ENCODE measurements at regions not wholly inside any gene's neighbourhood (a gene's known extent, or its start where the extent isn't known, plus 50 kb on each side); places are given as distances from the start of the nearest gene placed in this dataset.
A peak's percentile ranks its signal among the peaks of the same experiment; 100 is the strongest.

DNA sequence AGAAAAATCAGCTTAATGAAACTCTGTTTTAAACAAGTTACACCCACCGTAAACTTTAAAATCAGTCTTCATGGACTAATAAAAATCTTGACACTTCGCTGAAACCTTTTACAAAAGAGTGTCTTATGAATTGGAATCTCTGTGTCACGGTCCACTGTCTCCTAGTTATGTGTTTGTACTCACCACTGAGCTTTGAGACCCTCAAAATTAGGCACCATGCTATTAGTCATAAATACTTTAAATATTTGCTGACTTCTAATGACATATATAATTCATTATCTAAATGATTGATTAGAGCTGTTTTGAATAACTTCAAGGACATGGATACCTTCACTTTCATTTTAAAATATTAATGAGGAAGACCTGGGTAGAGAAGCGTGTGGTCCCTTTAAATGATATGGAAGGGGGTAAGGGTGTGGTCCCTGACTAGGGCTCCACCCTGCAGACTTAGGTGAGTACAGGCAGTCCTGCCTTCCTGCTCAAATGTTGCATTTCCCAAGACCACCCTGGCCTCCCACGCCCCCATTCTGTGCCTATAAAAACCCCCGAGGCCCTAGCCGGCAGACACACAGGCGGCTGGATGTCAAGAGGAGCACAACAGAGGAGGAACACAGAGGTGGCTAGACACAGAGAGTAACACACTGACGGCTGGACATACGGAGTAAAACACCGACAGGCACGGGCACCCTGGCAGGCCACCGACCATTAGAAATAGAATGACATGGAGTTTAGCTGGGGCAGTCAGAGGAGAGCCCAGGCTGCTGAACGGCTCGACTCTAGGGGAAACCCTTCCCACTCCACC is 179.0 kb upstream of the CDH9 start:
- Histone ChIP-seq H4K12ac (ENCODE audit: low read depth, low read length) (no peak overlapping the region), H3K9me3 (ENCODE audit: insufficient read depth, low read depth, low read length) (no peaks in the 10 kb centered on the region), H2AFZ (ENCODE audit: insufficient read depth, low read length, poor library complexity) (no peak overlapping the region), H2BK5ac (ENCODE audit: low read depth, low read length, poor library complexity) (no peak overlapping the region), H3K14ac (ENCODE audit: low read length) (no peak overlapping the region), H3K9ac (ENCODE audit: low read length) (no peak overlapping the region), H4K8ac (ENCODE audit: low read depth, low read length) (no peak overlapping the region), H2AK5ac (ENCODE audit: low read length) (no peak overlapping the region), H2BK12ac (ENCODE audit: low read length) (no peak overlapping the region), H3K4me2 (ENCODE audit: low read length) (no peak overlapping the region), H3K4ac (ENCODE audit: low read depth, low read length) (no peak overlapping the region), H3K23ac (ENCODE audit: low read length) (no peak overlapping the region), H4K91ac (ENCODE audit: low read depth, low read length) (no peak overlapping the region), H3K27me3 (ENCODE audit: insufficient read depth, low read length) (no peaks in the 10 kb centered on the region), H3K79me2 (ENCODE audit: control insufficient read depth, insufficient read depth, low read length, poor library complexity) (no peaks in the 10 kb centered on the region), H3K27ac (ENCODE audit: low read depth, low read length) (no peak overlapping the region), H3K4me3 (ENCODE audit: low read depth, low read length) (no peak overlapping the region), H2BK120ac (ENCODE audit: insufficient read depth, low read length, poor library complexity) (no peak overlapping the region), H3K36me3 (ENCODE audit: control insufficient read depth in 1 of 2, insufficient read depth in 2 of 2, low read length in 2 of 2) (no peaks in the 10 kb centered on the region), H3K18ac (ENCODE audit: low read length) (no peak overlapping the region), H3K4me1 (ENCODE audit: control insufficient read depth in 1 of 2, insufficient read depth in 2 of 2, low read length in 2 of 2) (no peaks in the 10 kb centered on the region), H3K79me1 (ENCODE audit: low read length) (no peaks in the 10 kb centered on the region)
- no peak for DNase-seq
- no CpG with 5 or more reads among the region's 15 CpGs for WGBS (ENCODE audit: extremely low coverage, insufficient coverage, insufficient read length)

DNA sequence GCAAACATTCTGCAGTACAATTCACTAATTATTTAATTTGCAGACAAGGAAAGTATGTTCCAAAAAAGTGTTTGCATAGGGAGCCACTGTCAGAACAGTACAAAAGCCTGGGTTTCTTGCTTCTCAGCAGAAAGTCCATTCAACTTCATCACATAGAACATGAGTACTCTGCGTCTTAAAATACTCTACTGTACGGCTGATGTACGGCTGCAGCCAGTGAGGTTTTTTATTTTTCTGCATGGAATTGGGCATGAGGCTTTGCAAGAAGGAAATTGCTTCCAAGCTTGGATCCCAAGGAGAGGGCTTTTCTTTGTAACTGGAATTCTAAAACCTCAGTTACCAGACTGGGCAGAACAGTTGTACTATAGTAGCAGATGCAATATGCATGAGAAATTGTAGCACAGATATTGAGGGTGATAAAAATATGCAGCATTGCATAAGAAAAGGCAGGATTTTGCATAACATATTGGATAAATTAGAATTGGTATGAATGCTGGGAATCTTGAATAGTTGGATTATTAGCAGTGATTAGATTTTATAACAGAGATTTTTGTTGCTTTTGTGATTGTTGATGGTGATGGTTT is 178.1 kb upstream of the CDH9 start:
- Histone ChIP-seq H2BK5ac (ENCODE audit: low read depth, low read length, poor library complexity) (no peak overlapping the region), H3K9me3 (ENCODE audit: insufficient read depth, low read depth, low read length) (no peaks in the 10 kb centered on the region), H3K18ac (ENCODE audit: low read length) (no peak overlapping the region), H3K9ac (ENCODE audit: low read length) (no peak overlapping the region), H4K8ac (ENCODE audit: low read depth, low read length) (no peak overlapping the region), H2AFZ (ENCODE audit: insufficient read depth, low read length, poor library complexity) (no peak overlapping the region), H3K4me1 (ENCODE audit: control insufficient read depth in 1 of 2, insufficient read depth in 2 of 2, low read length in 2 of 2) (no peaks in the 10 kb centered on the region), H2BK120ac (ENCODE audit: insufficient read depth, low read length, poor library complexity) (no peak overlapping the region), H3K4ac (ENCODE audit: low read depth, low read length) (no peak overlapping the region), H3K36me3 (ENCODE audit: control insufficient read depth in 1 of 2, insufficient read depth in 2 of 2, low read length in 2 of 2) (no peaks in the 10 kb centered on the region), H3K27me3 (ENCODE audit: insufficient read depth, low read length) (no peaks in the 10 kb centered on the region), H3K14ac (ENCODE audit: low read length) (no peak overlapping the region), H3K79me1 (ENCODE audit: low read length) (no peaks in the 10 kb centered on the region), H3K4me3 (ENCODE audit: low read depth, low read length) (no peak overlapping the region), H2BK12ac (ENCODE audit: low read length) (no peak overlapping the region), H3K27ac (ENCODE audit: low read depth, low read length) (no peak overlapping the region), H2AK5ac (ENCODE audit: low read length) (no peak overlapping the region), H4K91ac (ENCODE audit: low read depth, low read length) (no peak overlapping the region), H3K4me2 (ENCODE audit: low read length) (no peak overlapping the region), H3K79me2 (ENCODE audit: control insufficient read depth, insufficient read depth, low read length, poor library complexity) (no peaks in the 10 kb centered on the region), H4K12ac (ENCODE audit: low read depth, low read length) (no peak overlapping the region), H3K23ac (ENCODE audit: low read length) (no peak overlapping the region)
- no CpG with 5 or more reads among the region's 3 CpGs for WGBS (ENCODE audit: extremely low coverage, insufficient coverage, insufficient read length)
- DNase-seq: no peak

DNA sequence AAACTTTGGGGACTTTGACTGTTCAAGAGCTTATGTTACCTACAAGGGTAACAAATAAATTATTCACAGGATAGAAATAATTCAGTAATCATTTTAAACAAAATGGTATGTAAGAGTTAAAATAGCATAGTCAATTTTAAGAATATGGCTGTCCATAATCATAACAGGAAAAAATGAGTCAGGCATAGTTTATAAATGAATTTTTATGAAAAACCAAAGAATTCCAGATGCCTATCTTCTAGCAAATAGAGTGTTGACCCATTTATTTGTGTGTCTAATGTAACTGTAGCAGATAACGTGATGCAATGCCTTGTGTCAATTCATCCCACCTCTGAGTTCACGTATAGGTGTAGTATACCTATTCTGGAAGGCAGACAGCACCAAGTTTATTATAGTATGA is 169.7 kb upstream of the CDH9 start:
- Histone ChIP-seq H3K27ac (ENCODE audit: low read depth, low read length) (no peak overlapping the region), H3K4me2 (ENCODE audit: low read length) (no peak overlapping the region), H4K12ac (ENCODE audit: low read depth, low read length) (no peak overlapping the region), H3K9ac (ENCODE audit: low read length) (no peak overlapping the region), H2BK5ac (ENCODE audit: low read depth, low read length, poor library complexity) (no peak overlapping the region), H3K79me2 (ENCODE audit: control insufficient read depth, insufficient read depth, low read length, poor library complexity) (no peaks in the 10 kb centered on the region), H3K14ac (ENCODE audit: low read length) (no peak overlapping the region), H3K9me3 (ENCODE audit: insufficient read depth, low read depth, low read length) (no peaks in the 10 kb centered on the region), H2BK120ac (ENCODE audit: insufficient read depth, low read length, poor library complexity) (no peak overlapping the region), H2AK5ac (ENCODE audit: low read length) (no peak overlapping the region), H3K18ac (ENCODE audit: low read length) (no peak overlapping the region), H2AFZ (ENCODE audit: insufficient read depth, low read length, poor library complexity) (no peak overlapping the region), H3K23ac (ENCODE audit: low read length) (no peak overlapping the region), H4K91ac (ENCODE audit: low read depth, low read length) (no peak overlapping the region), H3K4me1 (ENCODE audit: control insufficient read depth in 1 of 2, insufficient read depth in 2 of 2, low read length in 2 of 2) (no peaks in the 10 kb centered on the region), H3K4ac (ENCODE audit: low read depth, low read length) (no peak overlapping the region), H2BK12ac (ENCODE audit: low read length) (no peak overlapping the region), H3K79me1 (ENCODE audit: low read length) (no peaks in the 10 kb centered on the region), H3K27me3 (ENCODE audit: insufficient read depth, low read length) (no peaks in the 10 kb centered on the region), H4K8ac (ENCODE audit: low read depth, low read length) (no peak overlapping the region), H3K4me3 (ENCODE audit: low read depth, low read length) (no peak overlapping the region), H3K36me3 (ENCODE audit: control insufficient read depth in 1 of 2, insufficient read depth in 2 of 2, low read length in 2 of 2) (no peaks in the 10 kb centered on the region)
- DNase-seq: no peak
- no CpG with 5 or more reads among the region's 2 CpGs for WGBS (ENCODE audit: extremely low coverage, insufficient coverage, insufficient read length)

- no peaks in the 10 kb centered on the region for H3K4me1 ChIP-seq (ENCODE audit: control insufficient read depth in 1 of 2, insufficient read depth in 2 of 2, low read length in 2 of 2)
- H3K18ac ChIP-seq (ENCODE audit: low read length): no peak overlapping the region
- H3K4me3 ChIP-seq (ENCODE audit: low read depth, low read length): no peak overlapping the region
- no peaks in the 10 kb centered on the region for H3K9me3 ChIP-seq (ENCODE audit: insufficient read depth, low read depth, low read length)
- no peak overlapping the region for H3K4me2 ChIP-seq (ENCODE audit: low read length)
- DNase-seq: peak in 1 of 2 donors; percentile 17
- no peak overlapping the region for H4K12ac ChIP-seq (ENCODE audit: low read depth, low read length)
- no peak overlapping the region for H2AFZ ChIP-seq (ENCODE audit: insufficient read depth, low read length, poor library complexity)
- H3K79me2 ChIP-seq (ENCODE audit: control insufficient read depth, insufficient read depth, low read length, poor library complexity): no peaks in the 10 kb centered on the region
- H4K91ac ChIP-seq (ENCODE audit: low read depth, low read length): no peak overlapping the region
- no peak overlapping the region for H3K23ac ChIP-seq (ENCODE audit: low read length)
- no peak overlapping the region for H2BK5ac ChIP-seq (ENCODE audit: low read depth, low read length, poor library complexity)
- H2BK120ac ChIP-seq (ENCODE audit: insufficient read depth, low read length, poor library complexity): no peak overlapping the region
- H3K36me3 ChIP-seq (ENCODE audit: control insufficient read depth in 1 of 2, insufficient read depth in 2 of 2, low read length in 2 of 2): no peaks in the 10 kb centered on the region
- H3K14ac ChIP-seq (ENCODE audit: low read length): no peak overlapping the region
- no peak overlapping the region for H2BK12ac ChIP-seq (ENCODE audit: low read length)
- no peak overlapping the region for H3K27ac ChIP-seq (ENCODE audit: low read depth, low read length)
- H3K79me1 ChIP-seq (ENCODE audit: low read length): no peaks in the 10 kb centered on the region
- no CpG with 5 or more reads among the region's 7 CpGs for WGBS (ENCODE audit: extremely low coverage, insufficient coverage, insufficient read length)
- H3K9ac ChIP-seq (ENCODE audit: low read length): no peak overlapping the region
- H4K8ac ChIP-seq (ENCODE audit: low read depth, low read length): no peak overlapping the region
- no peak overlapping the region for H3K4ac ChIP-seq (ENCODE audit: low read depth, low read length)
- no peaks in the 10 kb centered on the region for H3K27me3 ChIP-seq (ENCODE audit: insufficient read depth, low read length)
- no peak overlapping the region for H2AK5ac ChIP-seq (ENCODE audit: low read length)
Measured at GRCh38 chr5:27191786-27192510, 153.6 kb upstream of the CDH9 start.
